ENCODE measurements at regions not wholly inside any gene's neighbourhood (a gene's known extent, or its start where the extent isn't known, plus 50 kb on each side); places are given as distances from the start of the nearest gene placed in this dataset.

GRCh38 chr18:27621236-27621890, 436.3 kb upstream of the CHST9 start:
- TF ChIP-seq SPI1 (IDR thresholded peaks at IDR 0.05; ENCODE audit: borderline replicate concordance, low read depth) (no peak), GABPA (IDR thresholded peaks at IDR 0.05; ENCODE audit: low read depth) (no peak), REST (IDR thresholded peaks at IDR 0.05; ENCODE audit: insufficient replicate concordance, low read depth) (no peak), POLR2AphosphoS5 (IDR thresholded peaks at IDR 0.05; ENCODE audit: low read depth) (no peak), CTCF (IDR thresholded peaks at IDR 0.05; ENCODE audit: insufficient read depth, low read length) (no peak)
- no peak for DNase-seq (ENCODE audit: low read depth in 1 of 2, low spot score in 1 of 2)
- H3K27me3 ChIP-seq (ENCODE audit: insufficient read depth, poor library complexity, severe bottlenecking): no peaks in the 10 kb centered on the region
- H3K4me3 ChIP-seq (replicated peaks; ENCODE audit: insufficient read depth, low read length): no peak overlapping the region
- no peak overlapping the region for H3K27ac ChIP-seq (replicated peaks)

GRCh38 chr18:27619906-27620305, 434.8 kb upstream of the CHST9 start:
- TF ChIP-seq GABPA (IDR thresholded peaks at IDR 0.05; ENCODE audit: low read depth): no peak
- no peak for TF ChIP-seq SPI1 (IDR thresholded peaks at IDR 0.05; ENCODE audit: borderline replicate concordance, low read depth)
- no peak for DNase-seq (ENCODE audit: low read depth in 1 of 2, low spot score in 1 of 2)
- Histone ChIP-seq H3K4me3 (replicated peaks; ENCODE audit: insufficient read depth, low read length) (no peak overlapping the region), H3K27ac (replicated peaks) (no peak overlapping the region), H3K27me3 (ENCODE audit: insufficient read depth, poor library complexity, severe bottlenecking) (no peaks in the 10 kb centered on the region)

- Histone ChIP-seq H3K27ac (replicated peaks) (no peak overlapping the region), H3K27me3 (ENCODE audit: insufficient read depth, poor library complexity, severe bottlenecking) (no peaks in the 10 kb centered on the region), H3K4me3 (replicated peaks; ENCODE audit: insufficient read depth, low read length) (no peak overlapping the region)
- TF ChIP-seq SPI1 (IDR thresholded peaks at IDR 0.05; ENCODE audit: borderline replicate concordance, low read depth) (no peak), REST (IDR thresholded peaks at IDR 0.05; ENCODE audit: insufficient replicate concordance, low read depth) (no peak), GABPA (IDR thresholded peaks at IDR 0.05; ENCODE audit: low read depth) (no peak), CTCF (IDR thresholded peaks at IDR 0.05; ENCODE audit: insufficient read depth, low read length) (no peak), POLR2AphosphoS5 (IDR thresholded peaks at IDR 0.05; ENCODE audit: low read depth) (no peak)
- no peak for DNase-seq (ENCODE audit: low read depth in 1 of 2, low spot score in 1 of 2)
These were observed 434.1 kb upstream of the CHST9 start for GRCh38 chr18:27619090-27619772.

GRCh38 chr18:27616324-27616723, 431.2 kb upstream of the CHST9 start:
- no peak for TF ChIP-seq POLR2AphosphoS5 (IDR thresholded peaks at IDR 0.05; ENCODE audit: low read depth)
- TF ChIP-seq GABPA (IDR thresholded peaks at IDR 0.05; ENCODE audit: low read depth): no peak
- no peak for TF ChIP-seq SPI1 (IDR thresholded peaks at IDR 0.05; ENCODE audit: borderline replicate concordance, low read depth)
- TF ChIP-seq REST (IDR thresholded peaks at IDR 0.05; ENCODE audit: insufficient replicate concordance, low read depth): no peak
- no peak for TF ChIP-seq CTCF (IDR thresholded peaks at IDR 0.05; ENCODE audit: insufficient read depth, low read length)
- Histone ChIP-seq H3K4me3 (replicated peaks; ENCODE audit: insufficient read depth, low read length) (no peak overlapping the region), H3K27ac (replicated peaks) (no peak overlapping the region), H3K27me3 (ENCODE audit: insufficient read depth, poor library complexity, severe bottlenecking) (no peaks in the 10 kb centered on the region)
- no peak for DNase-seq (ENCODE audit: low read depth in 1 of 2, low spot score in 1 of 2)

Data from HL-60 (cell line).